CD4-positive, alpha-beta T cell (primary cell): ENCODE measurements at regions not wholly inside any gene's neighbourhood (a gene's known extent, or its start where the extent isn't known, plus 50 kb on each side); places are given as distances from the start of the nearest gene placed in this dataset.

ENCODE experiments used
- ATAC-seq: fragments of 200-7000 bp; cut with Tn5 transposase; one replicate; pipeline ENCODE4 v1.10.0; 2022; ENCODE audit warnings: mild to moderate bottlenecking; ENCODE audit not compliant: poor library complexity
- CTCF ChIA-PET: fragments of 350-600 bp; sonication (Branson Sonifier 250); formaldehyde crosslinking; loops from one replicate; lab custom pipeline; 2021; ENCODE audit warnings: antibody characterized with exemption, inconsistent platforms; lab: Charles Lee
- POLR2A ChIA-PET: fragments of 350-600 bp; sonication (Branson Sonifier 250); formaldehyde crosslinking; loops from one replicate; lab custom pipeline; 2021; ENCODE audit warnings: antibody characterized with exemption, inconsistent platforms; lab: Charles Lee
- DNase-seq, 14 experiments: peaks; one replicate each; pipeline ENCODE4 v3.0.0-alpha.2; 2013 to 2020; ENCODE audit warnings: mixed read lengths in 2 of 14
- H3K27ac ChIP-seq, 2 donors: one replicate each; pipeline versions ENCODE4 v1.5.1 to v1.7.0; 2013; ENCODE audit warnings: low read length in 2 of 2, low read depth in 1 of 2, mild to moderate bottlenecking in 1 of 2
- H3K27me3 ChIP-seq, 2 experiments: 1 replicate in 1 of 2; 2 replicates in 1 of 2; pipeline versions ENCODE4 v1.6.1 to v1.7.0; 2013; ENCODE audit warnings: low read length in 2 of 2, control low read depth in 1 of 2, mild to moderate bottlenecking in 1 of 2, moderate library complexity in 1 of 2; ENCODE audit not compliant: insufficient read depth in 2 of 2, control insufficient read depth in 1 of 2
- H3K36me3 ChIP-seq: one replicate; pipeline ENCODE4 v1.6.1; 2013; ENCODE audit warnings: low read length, control low read depth; ENCODE audit not compliant: insufficient read depth
- H3K4me1 ChIP-seq: one replicate; pipeline ENCODE4 v1.6.1; 2013; ENCODE audit warnings: low read length, control low read depth; ENCODE audit not compliant: insufficient read depth
- H3K4me3 ChIP-seq: one replicate; pipeline ENCODE4 v1.5.1; 2013; ENCODE audit warnings: mild to moderate bottlenecking, low read length, moderate library complexity
- H3K9me3 ChIP-seq, 2 experiments: 1 replicate in 1 of 2; 2 replicates in 1 of 2; pipeline versions ENCODE4 v1.6.1 to v1.7.0; 2013; ENCODE audit warnings: low read length in 2 of 2, mild to moderate bottlenecking in 2 of 2, control low read depth in 1 of 2, moderate library complexity in 1 of 2; ENCODE audit not compliant: control insufficient read depth in 1 of 2, insufficient read depth in 1 of 2
- H3K27ac Mint-ChIP-seq: one replicate; pipeline ENCODE4 v1.8.0; 2020; ENCODE audit warnings: mixed read lengths
- H3K27me3 Mint-ChIP-seq: one replicate; pipeline ENCODE4 v1.8.0; 2021; ENCODE audit warnings: mixed read lengths
- H3K36me3 Mint-ChIP-seq: one replicate; pipeline ENCODE4 v1.8.0; 2021; ENCODE audit warnings: low read depth, mixed read lengths
- H3K4me1 Mint-ChIP-seq: one replicate; pipeline ENCODE4 v1.8.0; 2021; ENCODE audit warnings: low read depth, mixed read lengths
- H3K4me3 Mint-ChIP-seq: one replicate; pipeline ENCODE4 v1.8.0; 2020; ENCODE audit warnings: mild to moderate bottlenecking, mixed read lengths
- H3K9me3 Mint-ChIP-seq: one replicate; pipeline ENCODE4 v1.8.0; 2020; ENCODE audit warnings: mixed read lengths
- intact Hi-C, 2 experiments: fragments of 100-400 bp; cut with DNase I in 1 of 2; cut with micrococcal nuclease in 1 of 2; formaldehyde crosslinking; loops; one replicate each; pipeline versions ENCODE4 v1.15.1 to v1.9.0; 2023 to 2025; cut with DNase I, micrococcal nuclease
- TF ChIP-seq, protein P1 (sequence below): fragments of 200-600 bp; IDR thresholded peaks from one replicate; pipeline ENCODE4 v1.8.0; 2022; ENCODE audit warnings: antibody characterized with exemption, mild to moderate bottlenecking

DNA sequence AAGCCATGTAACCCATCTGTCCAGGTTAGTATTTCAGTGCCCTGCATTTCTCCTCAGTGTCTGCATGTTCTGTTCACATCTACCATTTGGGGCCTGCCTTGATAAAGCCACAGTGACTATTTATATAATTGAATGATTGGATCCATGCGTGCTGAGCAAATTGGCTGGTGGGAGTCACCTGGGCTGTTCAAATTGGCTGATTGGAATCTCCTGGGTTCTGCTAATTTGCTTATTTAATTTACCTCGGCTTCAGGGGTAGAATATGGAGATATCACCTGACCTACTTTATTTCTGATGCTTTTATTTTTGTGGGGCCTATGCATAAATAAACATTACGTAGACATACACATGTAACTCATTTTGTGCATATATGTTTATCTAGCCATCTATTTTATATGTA is 167.7 kb downstream of the ZNF486 start:
- TF ChIP-seq, protein P1, sequence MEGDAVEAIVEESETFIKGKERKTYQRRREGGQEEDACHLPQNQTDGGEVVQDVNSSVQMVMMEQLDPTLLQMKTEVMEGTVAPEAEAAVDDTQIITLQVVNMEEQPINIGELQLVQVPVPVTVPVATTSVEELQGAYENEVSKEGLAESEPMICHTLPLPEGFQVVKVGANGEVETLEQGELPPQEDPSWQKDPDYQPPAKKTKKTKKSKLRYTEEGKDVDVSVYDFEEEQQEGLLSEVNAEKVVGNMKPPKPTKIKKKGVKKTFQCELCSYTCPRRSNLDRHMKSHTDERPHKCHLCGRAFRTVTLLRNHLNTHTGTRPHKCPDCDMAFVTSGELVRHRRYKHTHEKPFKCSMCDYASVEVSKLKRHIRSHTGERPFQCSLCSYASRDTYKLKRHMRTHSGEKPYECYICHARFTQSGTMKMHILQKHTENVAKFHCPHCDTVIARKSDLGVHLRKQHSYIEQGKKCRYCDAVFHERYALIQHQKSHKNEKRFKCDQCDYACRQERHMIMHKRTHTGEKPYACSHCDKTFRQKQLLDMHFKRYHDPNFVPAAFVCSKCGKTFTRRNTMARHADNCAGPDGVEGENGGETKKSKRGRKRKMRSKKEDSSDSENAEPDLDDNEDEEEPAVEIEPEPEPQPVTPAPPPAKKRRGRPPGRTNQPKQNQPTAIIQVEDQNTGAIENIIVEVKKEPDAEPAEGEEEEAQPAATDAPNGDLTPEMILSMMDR: no peak
- POLR2A ChIA-PET: no interaction called here
- H3K36me3 ChIP-seq: no peaks in the 10 kb centered on the region
- CTCF ChIA-PET: no interaction called here
- H3K4me1 ChIP-seq: no peaks in the 10 kb centered on the region
- Mint-ChIP-seq H3K27me3 (no peaks in the 10 kb centered on the region), H3K36me3 (no peaks in the 10 kb centered on the region), H3K9me3 (peaks cover 11% of the 10 kb centered on the region), H3K4me1 (no peaks in the 10 kb centered on the region), H3K4me3 (no peak overlapping the region), H3K27ac (no peak overlapping the region)
- ATAC-seq (no peak), DNase-seq (no peak)
- intact Hi-C loops: no loop called here
- no peaks in the 10 kb centered on the region for H3K27me3 ChIP-seq
- H3K4me3 ChIP-seq: no peak overlapping the region
- H3K9me3 ChIP-seq: peaks cover 0 to 9% of the 10 kb centered on the region in 2 experiments
- H3K27ac ChIP-seq: no peak overlapping the region

DNA sequence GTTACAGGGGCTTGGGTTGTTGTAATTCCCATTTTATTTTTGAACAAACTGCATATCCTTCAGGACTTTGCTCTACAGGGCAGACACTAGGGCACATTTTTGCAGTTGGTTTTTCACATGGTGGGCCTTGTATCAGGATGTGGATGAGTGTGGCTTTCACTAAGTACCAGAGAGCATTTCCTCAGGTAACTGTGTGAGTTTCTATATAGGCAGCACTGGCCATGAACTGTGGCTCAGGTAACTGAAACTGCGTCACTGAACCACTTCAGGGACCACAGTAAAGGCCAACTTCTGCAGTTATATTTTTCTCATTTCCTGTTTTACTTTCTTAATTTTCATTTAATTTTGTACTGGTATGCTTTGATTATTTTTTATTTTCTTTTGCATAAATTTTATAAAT is 166.5 kb downstream of the ZNF486 start:
- Histone ChIP-seq H3K9me3 (peaks cover 0 to 9% of the 10 kb centered on the region in 2 experiments), H3K4me3 (no peak overlapping the region), H3K27me3 (no peaks in the 10 kb centered on the region), H3K4me1 (no peaks in the 10 kb centered on the region), H3K36me3 (no peaks in the 10 kb centered on the region), H3K27ac (no peak overlapping the region)
- intact Hi-C loops: no loop called here
- Mint-ChIP-seq H3K36me3 (no peaks in the 10 kb centered on the region), H3K9me3 (peaks cover 8% of the 10 kb centered on the region), H3K4me1 (no peaks in the 10 kb centered on the region), H3K27ac (no peak overlapping the region), H3K27me3 (no peaks in the 10 kb centered on the region), H3K4me3 (no peak overlapping the region)
- CTCF ChIA-PET: no interaction called here
- POLR2A ChIA-PET: no interaction called here
- DNase-seq: peak in 1 of 14 experiments; percentile 10
- no peak for ATAC-seq
- TF ChIP-seq, protein P1: no peak

DNA sequence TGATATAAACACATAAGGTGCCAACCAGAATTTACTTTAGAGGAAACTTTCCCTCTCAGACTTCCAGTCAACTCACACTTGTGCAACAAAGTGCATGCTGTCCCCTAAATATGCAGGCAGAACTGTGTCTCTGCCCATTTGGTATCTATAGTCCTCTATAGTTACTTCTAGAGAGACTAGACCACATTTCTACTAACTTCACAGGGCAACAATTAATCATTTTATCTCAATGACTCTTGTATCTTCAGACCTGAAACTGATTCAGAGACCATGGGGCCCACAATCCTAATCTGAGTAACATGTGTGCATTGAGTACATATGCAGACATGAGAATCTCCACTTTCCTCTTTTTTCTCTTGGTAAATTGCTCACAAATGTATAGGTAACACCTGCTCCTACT is 158.1 kb downstream of the ZNF486 start:
- DNase-seq: no peak
- Histone ChIP-seq H3K4me3 (no peak overlapping the region), H3K4me1 (no peaks in the 10 kb centered on the region), H3K36me3 (no peaks in the 10 kb centered on the region), H3K9me3 (peaks cover 0 to 1% of the 10 kb centered on the region in 2 experiments), H3K27ac (no peak overlapping the region), H3K27me3 (no peaks in the 10 kb centered on the region)
- no peaks in the 10 kb centered on the region for H3K27me3 Mint-ChIP-seq
- H3K36me3 Mint-ChIP-seq: no peaks in the 10 kb centered on the region
- TF ChIP-seq, protein P1: no peak
- no peak for ATAC-seq
- no peak overlapping the region for H3K27ac Mint-ChIP-seq
- CTCF ChIA-PET: no interaction called here
- intact Hi-C loops: no loop called here
- no peaks in the 10 kb centered on the region for H3K9me3 Mint-ChIP-seq
- POLR2A ChIA-PET: no interaction called here
- no peak overlapping the region for H3K4me3 Mint-ChIP-seq
- H3K4me1 Mint-ChIP-seq: no peaks in the 10 kb centered on the region
